Natural killer cell (primary cell): ENCODE measurements at regions not wholly inside any gene's neighbourhood (a gene's known extent, or its start where the extent isn't known, plus 50 kb on each side); places are given as distances from the start of the nearest gene placed in this dataset.

Experiments used
- ATAC-seq, 3 donors: fragments of 150-1000 bp in 2 of 3; fragments of 200-7000 bp in 1 of 3; cut with Tn5 transposase; 1 replicate in 1 of 3; 2 replicates in 2 of 3; pipeline ENCODE4 v1.10.0; 2021; ENCODE audit warnings: mild to moderate bottlenecking in 2 of 3, moderate library complexity in 2 of 3
- DNase-seq, 2 donors: peaks; one replicate each; pipeline versions ENCODE4 v3.0.0 to v3.0.0-alpha.2; 2013 to 2021; ENCODE audit warnings: mixed read lengths in 1 of 2
- H3K27ac ChIP-seq: one replicate; pipeline ENCODE4 v1.5.1; 2013; ENCODE audit warnings: mild to moderate bottlenecking, low read length
- H3K27me3 ChIP-seq: one replicate; pipeline ENCODE4 v1.6.1; 2013; ENCODE audit warnings: low read length; ENCODE audit not compliant: control insufficient read depth, insufficient read depth
- H3K36me3 ChIP-seq: one replicate; pipeline ENCODE4 v1.6.1; 2013; ENCODE audit warnings: low read length; ENCODE audit not compliant: control insufficient read depth, insufficient read depth
- H3K4me1 ChIP-seq: one replicate; pipeline ENCODE4 v1.6.1; 2013; ENCODE audit warnings: low read length; ENCODE audit not compliant: control insufficient read depth, insufficient read depth
- H3K4me3 ChIP-seq: one replicate; pipeline ENCODE4 v1.5.1; 2013; ENCODE audit warnings: low read length
- H3K9me3 ChIP-seq: one replicate; pipeline ENCODE4 v1.6.1; 2013; ENCODE audit warnings: low read length; ENCODE audit not compliant: control insufficient read depth, insufficient read depth
- H3K27ac Mint-ChIP-seq, 2 donors: one replicate each; pipeline ENCODE4 v1.8.0; 2022; ENCODE audit warnings: mild to moderate bottlenecking in 2 of 2, mixed read lengths in 2 of 2, moderate library complexity in 1 of 2
- H3K27me3 Mint-ChIP-seq, 2 donors: one replicate each; pipeline ENCODE4 v1.8.0; 2022; ENCODE audit warnings: low read depth in 2 of 2, mixed read lengths in 2 of 2
- H3K36me3 Mint-ChIP-seq: one replicate; pipeline ENCODE4 v1.8.0; 2022; ENCODE audit warnings: mixed read lengths
- H3K4me1 Mint-ChIP-seq, 2 donors: one replicate each; pipeline ENCODE4 v1.8.0; 2022; ENCODE audit warnings: mixed read lengths in 2 of 2
- H3K4me3 Mint-ChIP-seq: one replicate; pipeline ENCODE4 v1.8.0; 2022; ENCODE audit warnings: mild to moderate bottlenecking, moderate library complexity, mixed read lengths
- H3K9me3 Mint-ChIP-seq, 2 donors: one replicate each; pipeline ENCODE4 v1.8.0; 2022; ENCODE audit warnings: mixed read lengths in 2 of 2
- WGBS: methylation state at CpG from one replicate; pipeline ENCODE4 v1.1.7; 2013; ENCODE audit warnings: missing lambda C conversion rate; ENCODE audit not compliant: insufficient coverage; 5-methylcytosine and 5-hydroxymethylcytosine counted together
- intact Hi-C: fragments of 100-400 bp; cut with micrococcal nuclease; formaldehyde crosslinking; loops from one replicate; pipeline ENCODE4 v1.14.2; 2022
- TF ChIP-seq, protein P1 (sequence below): fragments of 200-600 bp; IDR thresholded peaks from one replicate; pipeline ENCODE4 v1.8.0; 2022; ENCODE audit warnings: antibody characterized with exemption

DNA sequence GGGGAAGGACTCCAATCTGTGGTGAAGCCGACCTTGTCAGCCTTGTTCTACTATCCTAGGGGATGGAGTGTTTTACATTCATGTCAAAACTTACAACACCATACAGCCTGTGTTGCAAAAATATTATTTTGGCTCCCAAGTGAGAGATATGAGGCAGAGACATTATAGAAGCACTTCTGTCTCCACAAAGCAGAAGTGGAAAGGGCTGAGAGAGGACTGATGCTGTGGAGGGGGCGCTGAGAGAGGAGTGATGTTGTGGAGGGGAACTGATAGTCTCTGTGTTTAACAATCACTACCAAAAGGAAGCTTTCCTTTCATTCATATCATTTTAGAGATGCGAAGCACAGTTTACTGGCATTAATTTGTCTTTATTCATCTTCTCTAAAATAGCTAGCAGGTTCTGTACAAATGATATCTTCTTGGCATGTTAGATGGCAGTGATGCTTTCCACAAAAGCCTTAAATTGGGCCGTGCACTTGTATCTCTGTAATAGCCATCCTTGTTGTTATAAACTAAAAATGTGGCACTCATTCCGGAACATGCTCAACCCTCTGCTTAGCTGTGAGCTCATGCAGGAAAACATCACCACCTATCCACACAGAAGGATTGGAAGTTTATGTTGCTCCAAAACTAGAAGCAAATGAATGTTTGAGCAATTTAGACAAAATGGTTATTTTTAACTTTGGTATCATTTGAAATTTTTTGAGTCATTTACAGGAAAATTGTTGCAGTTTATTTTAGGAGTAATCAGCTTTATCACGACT is 134.6 kb upstream of the TP63 start:
- TF ChIP-seq, protein P1, sequence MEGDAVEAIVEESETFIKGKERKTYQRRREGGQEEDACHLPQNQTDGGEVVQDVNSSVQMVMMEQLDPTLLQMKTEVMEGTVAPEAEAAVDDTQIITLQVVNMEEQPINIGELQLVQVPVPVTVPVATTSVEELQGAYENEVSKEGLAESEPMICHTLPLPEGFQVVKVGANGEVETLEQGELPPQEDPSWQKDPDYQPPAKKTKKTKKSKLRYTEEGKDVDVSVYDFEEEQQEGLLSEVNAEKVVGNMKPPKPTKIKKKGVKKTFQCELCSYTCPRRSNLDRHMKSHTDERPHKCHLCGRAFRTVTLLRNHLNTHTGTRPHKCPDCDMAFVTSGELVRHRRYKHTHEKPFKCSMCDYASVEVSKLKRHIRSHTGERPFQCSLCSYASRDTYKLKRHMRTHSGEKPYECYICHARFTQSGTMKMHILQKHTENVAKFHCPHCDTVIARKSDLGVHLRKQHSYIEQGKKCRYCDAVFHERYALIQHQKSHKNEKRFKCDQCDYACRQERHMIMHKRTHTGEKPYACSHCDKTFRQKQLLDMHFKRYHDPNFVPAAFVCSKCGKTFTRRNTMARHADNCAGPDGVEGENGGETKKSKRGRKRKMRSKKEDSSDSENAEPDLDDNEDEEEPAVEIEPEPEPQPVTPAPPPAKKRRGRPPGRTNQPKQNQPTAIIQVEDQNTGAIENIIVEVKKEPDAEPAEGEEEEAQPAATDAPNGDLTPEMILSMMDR, result no peak
- ATAC-seq (no peak), DNase-seq (no peak)
- Mint-ChIP-seq H3K27ac (no peak overlapping the region), H3K4me1 (no peaks in the 10 kb centered on the region), H3K36me3 (no peaks in the 10 kb centered on the region), H3K27me3 (no peaks in the 10 kb centered on the region), H3K4me3 (no peak overlapping the region), H3K9me3 (peaks cover 4 to 9% of the 10 kb centered on the region in 2 donors)
- H3K27me3 ChIP-seq, result no peaks in the 10 kb centered on the region
- 92% methylated on average over 3 of the region's 6 CpGs for WGBS
- no peaks in the 10 kb centered on the region for H3K36me3 ChIP-seq
- H3K4me1 ChIP-seq, result no peaks in the 10 kb centered on the region
- no peak overlapping the region for H3K27ac ChIP-seq
- H3K4me3 ChIP-seq, result no peak overlapping the region
- intact Hi-C loops, result no loop called here
- H3K9me3 ChIP-seq, result no peaks in the 10 kb centered on the region

DNA sequence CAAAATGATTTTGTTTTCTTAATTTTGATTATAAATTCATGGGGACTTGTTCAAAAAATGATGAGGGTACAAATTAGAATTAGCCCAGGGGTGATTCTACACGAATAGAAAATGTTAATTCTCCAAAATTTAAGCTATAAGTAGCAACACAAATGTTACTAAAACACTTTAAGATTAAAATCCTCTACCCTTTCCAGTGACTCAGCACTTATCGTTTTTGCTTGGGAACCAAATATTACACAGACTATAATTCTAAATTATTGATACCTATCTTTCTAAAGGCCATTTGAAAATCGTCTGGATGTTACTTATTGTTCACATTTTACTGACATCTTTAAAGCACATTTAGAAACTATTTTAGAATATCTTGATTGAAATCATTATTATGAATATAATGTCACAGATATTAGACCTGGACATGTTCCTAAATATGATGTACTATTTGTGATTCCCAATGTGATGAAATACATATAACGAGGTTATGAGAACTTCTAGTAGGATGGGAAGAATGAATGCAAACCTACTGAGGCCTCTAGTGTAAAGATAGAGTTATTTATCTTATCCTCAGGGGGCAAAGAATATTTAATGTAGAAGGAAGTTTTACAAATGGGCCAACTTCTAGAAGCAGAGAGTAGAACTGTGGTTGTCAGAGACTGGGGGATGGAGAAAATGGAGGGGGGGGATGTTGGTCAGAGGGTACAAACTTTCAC is 132.0 kb upstream of the TP63 start:
- Mint-ChIP-seq H3K36me3 (no peaks in the 10 kb centered on the region), H3K27ac (no peak overlapping the region), H3K4me3 (no peak overlapping the region), H3K9me3 (peaks cover 4 to 9% of the 10 kb centered on the region in 2 donors), H3K4me1 (no peaks in the 10 kb centered on the region), H3K27me3 (no peaks in the 10 kb centered on the region)
- TF ChIP-seq, protein P1, result no peak
- intact Hi-C loops, result no loop called here
- Histone ChIP-seq H3K36me3 (no peaks in the 10 kb centered on the region), H3K4me3 (no peak overlapping the region), H3K27ac (no peak overlapping the region), H3K4me1 (no peaks in the 10 kb centered on the region), H3K9me3 (no peaks in the 10 kb centered on the region), H3K27me3 (no peaks in the 10 kb centered on the region)
- DNase-seq (no peak), ATAC-seq (no peak)
- 95% methylated on average over 2 of the region's 4 CpGs for WGBS

DNA sequence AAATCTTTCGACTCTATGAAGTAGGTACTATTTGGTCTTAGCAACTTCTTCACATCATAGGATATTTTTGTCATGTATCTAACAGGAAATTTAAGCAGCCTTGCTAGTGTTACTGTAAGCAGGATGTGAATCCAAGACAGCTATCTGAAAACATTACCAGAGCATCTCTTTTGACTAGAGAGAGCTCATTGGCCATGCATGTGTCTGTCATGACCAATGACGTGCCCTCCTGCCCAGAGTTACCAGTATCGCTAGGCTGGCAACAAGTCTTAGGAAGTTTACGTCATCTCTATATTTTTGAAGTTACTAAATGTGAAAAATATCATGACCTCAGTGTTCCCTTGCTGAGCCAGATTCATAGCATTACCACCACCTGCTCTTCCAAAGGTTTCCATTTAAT is 130.9 kb upstream of the TP63 start:
- no peak for DNase-seq
- Mint-ChIP-seq H3K4me1 (no peaks in the 10 kb centered on the region), H3K27ac (no peak overlapping the region), H3K36me3 (no peaks in the 10 kb centered on the region), H3K4me3 (no peak overlapping the region), H3K9me3 (peaks cover 4 to 11% of the 10 kb centered on the region in 2 donors), H3K27me3 (no peaks in the 10 kb centered on the region)
- Histone ChIP-seq H3K4me1 (no peaks in the 10 kb centered on the region), H3K9me3 (no peaks in the 10 kb centered on the region), H3K4me3 (no peak overlapping the region), H3K36me3 (no peaks in the 10 kb centered on the region), H3K27me3 (no peaks in the 10 kb centered on the region), H3K27ac (no peak overlapping the region)
- no peak for ATAC-seq
- WGBS, result 98% methylated on average over 3 of the region's 4 CpGs
- TF ChIP-seq, protein P1, result no peak
- intact Hi-C loops, result no loop called here
